GM18502 (cell line): ENCODE measurements at regions not wholly inside any gene's neighbourhood (a gene's known extent, or its start where the extent isn't known, plus 50 kb on each side); places are given as distances from the start of the nearest gene placed in this dataset.

Experiments
- ATAC-seq: cut with Tn5 transposase; IDR thresholded peaks from one replicate; pipeline ENCODE4 v1.9.1; 2021; ENCODE audit warnings: mild to moderate bottlenecking; ENCODE audit not compliant: unreplicated experiment, poor library complexity

DNA sequence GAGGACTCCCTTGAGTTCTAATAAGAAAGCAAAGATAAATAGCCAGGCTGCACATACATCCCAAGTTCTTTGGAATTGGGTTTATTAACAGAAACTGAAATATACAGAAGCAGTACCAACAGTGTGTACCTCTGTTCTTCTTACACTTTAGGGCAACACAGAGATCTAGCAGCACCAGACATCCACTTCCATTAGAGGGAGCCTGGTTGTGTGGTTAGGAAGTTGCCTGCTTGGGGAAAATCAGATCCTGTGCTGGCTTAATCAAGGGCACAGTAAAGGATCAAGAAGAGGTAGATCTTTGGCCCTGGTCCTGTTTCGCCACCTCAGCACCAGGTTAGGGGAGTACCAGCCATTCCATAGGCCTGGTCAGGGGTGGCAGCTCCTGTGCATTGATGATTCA is 231.1 kb upstream of the ARHGAP24 start:
- no peak for ATAC-seq

DNA sequence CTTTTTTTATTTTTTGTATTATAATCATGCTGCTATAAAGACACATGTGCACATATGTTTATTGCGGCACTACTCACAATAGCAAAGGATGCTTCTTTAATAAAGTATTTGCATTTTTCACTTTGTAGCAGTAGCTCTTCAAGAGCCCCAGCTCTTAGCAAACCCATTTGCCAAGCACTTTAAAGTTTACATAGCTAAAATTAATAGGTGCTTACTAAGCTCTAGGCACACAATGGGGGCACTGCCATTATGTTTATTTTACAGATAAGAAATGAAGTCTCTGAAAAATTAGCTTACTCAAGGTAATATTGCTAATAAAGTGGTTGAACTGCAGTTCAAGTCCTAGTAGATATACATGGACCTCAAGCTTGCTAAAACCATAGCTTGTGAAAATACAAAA is 230.3 kb upstream of the ARHGAP24 start:
- no peak for ATAC-seq

DNA sequence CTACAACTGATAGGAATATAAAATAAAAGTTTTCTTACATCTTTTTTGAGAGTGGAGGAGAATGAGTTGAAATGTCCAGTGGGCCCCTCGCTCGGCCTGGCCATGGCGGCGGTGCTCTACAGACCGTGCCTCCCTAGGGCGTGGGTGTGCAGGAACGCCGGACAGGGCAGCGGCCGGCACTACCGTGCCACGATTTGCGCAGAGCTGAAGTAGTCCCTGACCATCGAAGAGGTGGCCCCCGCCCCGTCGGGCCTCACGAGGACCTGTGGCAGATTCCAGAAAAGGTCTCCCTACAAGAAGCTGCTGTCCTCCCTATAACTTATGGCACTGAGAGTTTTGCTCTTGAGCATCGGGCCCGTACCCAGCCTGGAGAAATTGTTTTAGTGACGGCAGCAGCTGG is 228.9 kb upstream of the ARHGAP24 start:
- no peak for ATAC-seq

DNA sequence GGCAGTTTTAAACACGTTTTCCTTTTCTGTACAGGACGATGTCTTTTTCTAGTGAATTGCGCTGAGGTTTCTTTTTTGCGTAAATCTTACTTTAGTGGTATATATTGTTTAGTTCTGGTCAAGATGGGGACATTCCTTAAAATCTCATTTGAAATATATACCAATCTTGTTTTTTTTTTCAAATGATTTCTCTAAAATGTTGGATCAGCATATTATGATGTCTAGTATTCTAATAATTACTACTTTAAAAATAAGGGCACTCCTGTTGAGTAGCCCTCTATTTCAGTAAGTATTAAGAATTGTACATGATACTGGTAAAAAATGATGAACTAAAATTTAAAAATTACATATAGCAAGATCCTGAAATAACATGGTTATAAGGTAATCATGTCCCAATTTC is 224.1 kb upstream of the ARHGAP24 start:
- no peak for ATAC-seq

DNA sequence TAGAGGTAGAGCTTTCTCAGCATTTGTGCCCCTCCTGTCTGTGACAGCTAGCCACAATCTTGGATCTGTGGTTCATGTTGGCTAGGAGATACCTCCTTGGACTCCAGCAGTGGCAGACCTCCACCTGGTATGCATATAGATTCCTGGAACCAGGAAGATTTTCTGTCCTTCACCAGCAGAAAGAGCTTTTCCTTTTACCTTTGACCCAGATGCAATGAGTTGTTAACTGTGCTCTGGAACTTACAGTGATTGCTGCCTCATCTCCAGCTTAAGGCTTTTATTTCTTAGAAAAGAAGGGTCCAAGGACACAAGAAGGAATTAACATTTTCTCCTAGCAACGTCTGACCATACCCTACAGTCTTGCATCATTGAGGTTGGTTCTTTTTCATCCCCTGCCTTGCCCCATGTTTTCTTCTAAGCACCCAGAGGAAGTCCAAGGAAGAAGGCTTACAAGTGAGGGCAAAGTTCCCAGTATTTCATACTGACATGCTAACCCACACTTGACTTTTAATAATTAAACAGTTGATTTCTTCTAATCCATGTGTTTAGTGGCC is 217.1 kb upstream of the ARHGAP24 start:
- ATAC-seq, result no peak

DNA sequence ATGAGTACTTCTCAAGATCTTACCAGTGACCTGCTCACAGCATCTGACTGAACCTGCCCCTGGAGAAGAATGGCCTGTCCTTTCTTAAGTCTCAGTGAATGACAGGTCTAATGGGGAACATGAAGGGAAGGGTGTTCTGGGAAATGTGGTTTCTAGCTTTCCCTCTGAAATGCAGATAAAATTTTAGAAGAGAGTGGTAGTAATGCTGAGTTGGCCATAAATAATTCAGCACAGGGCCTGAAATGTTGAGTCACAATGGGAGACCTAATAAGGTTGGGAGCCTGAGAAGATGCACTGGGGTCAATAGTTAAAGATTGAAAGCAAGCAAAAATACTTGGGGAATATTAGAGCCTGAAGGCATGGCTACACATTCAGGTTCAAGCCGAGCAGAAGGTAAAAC is 214.9 kb upstream of the ARHGAP24 start:
- ATAC-seq, result no peak

DNA sequence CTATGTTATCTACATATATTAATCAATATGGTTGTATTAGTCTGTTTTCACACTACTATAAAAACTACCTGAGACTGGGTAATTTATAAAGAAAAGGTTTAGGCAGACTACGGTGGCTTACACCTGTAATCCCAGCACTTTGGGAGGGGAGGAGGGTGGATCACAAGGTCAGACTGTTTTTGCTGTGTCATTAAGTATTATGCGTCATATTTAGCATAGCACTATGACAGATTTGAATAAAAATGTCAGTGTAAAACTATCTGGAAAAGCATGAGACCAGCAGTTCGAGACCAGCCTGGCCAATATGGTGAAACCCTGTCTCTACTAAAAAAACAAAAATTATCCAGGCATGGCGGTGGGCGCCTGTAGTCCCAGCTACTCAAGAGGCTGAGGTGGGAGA is 209.7 kb upstream of the ARHGAP24 start:
- ATAC-seq, result no peak

DNA sequence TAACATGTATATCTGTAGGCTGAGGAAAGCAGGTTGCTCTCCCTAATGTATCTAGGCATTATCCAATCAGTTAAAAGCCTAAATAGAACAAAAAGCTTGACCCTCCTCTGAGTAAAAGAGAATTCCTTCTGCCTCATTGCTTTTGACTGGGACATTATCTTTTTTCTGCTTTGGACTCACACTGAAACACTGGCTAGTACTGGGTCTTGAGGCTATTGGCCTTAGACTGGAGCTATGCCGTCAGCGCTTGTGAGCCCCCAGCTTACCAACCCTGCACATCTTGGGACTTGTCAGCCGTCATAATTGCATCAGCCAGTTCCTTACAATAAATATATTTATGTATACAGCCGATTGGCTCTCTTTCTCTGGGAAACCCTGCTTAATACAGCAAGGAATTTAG is 206.8 kb upstream of the ARHGAP24 start:
- no peak for ATAC-seq

DNA sequence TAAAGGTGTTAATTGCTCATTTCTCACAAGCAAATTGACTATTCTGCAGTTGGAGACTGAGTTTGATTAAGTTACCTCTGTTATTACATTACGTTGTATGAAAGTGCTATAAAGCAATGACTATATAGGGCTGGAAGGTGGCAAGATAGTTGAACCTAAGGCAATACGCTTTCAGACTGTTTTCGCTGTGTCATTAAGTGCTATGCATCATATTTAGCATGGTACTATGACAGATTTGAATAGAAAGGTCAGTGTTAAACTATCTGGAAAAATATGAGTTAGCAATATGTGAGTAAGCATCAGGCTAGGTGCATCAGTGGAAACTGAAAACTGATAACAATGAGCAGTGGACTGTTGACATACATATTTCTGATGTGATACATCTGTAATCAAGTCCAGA is 206.0 kb upstream of the ARHGAP24 start:
- ATAC-seq, result no peak

DNA sequence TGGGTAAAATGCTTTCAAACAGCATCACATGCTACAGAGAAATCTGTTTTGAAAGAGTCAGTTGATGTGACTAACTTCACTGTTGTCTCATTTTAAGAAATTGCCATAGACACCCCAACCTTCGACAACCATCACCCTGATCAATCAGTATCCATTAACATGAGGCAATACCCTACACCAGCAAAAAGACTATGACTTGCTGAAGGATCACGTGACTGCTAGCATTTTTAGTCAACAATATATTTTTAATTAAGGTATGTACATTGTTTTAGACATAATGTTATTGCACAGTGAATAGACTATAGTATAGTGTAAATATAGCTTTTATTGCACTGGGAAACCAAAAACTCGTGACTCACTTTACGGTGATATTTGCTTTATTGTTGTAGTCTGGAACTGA is 200.0 kb upstream of the ARHGAP24 start:
- no peak for ATAC-seq

DNA sequence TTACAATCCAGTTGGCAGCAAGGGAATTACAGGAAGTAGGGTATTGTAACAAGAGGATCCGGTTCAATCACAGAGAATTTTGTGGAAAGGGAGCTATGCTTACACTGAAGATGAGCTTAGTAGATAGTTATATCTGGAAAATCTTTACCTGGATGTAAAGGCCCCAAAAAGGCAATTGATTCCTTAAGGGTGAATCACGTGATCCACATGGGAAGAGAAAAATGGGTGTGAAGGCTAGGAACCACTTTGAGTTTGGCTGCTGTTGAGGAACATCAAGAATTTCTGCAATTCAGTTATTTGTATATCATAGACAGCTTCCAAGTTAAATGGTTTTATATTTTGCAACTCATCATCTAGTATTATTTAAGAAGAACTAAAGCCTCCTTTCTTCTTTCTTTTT is 194.0 kb upstream of the ARHGAP24 start:
- ATAC-seq, result no peak

DNA sequence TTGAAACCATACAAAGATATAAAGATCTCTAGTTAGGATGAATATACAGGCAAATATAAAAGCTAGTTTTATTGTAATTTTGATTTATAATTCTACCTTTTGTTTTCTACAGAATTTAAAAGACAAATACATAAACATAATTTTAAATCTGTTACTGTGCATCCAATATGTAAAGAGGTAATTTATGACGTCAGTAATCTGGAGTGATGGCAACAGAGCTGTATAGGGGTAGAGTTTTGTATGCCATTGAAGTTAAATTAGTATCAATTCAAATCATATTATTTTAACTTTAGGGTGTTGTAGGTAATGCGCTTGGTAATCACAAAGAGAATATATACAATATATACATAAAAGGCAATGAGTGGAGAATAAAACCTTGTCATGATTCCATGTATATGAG is 183.7 kb upstream of the ARHGAP24 start:
- ATAC-seq, result no peak

DNA sequence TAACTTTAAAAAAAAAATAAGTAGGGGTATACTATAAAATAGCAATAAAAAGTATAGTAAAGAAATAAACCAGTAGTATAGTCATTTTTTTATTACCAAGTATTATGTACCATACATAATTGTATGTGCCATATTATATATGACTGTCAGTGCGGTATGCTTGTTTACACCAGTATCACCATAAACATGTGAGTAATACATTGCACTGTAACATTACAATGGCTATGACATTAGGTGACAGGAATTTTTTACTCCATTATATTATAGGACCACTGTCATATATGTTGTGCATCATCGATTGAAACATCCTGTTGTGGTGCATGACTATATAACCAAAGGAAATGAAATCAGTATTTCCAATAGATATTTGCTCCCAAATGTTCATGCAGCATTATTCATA is 176.9 kb upstream of the ARHGAP24 start:
- ATAC-seq, result no peak

DNA sequence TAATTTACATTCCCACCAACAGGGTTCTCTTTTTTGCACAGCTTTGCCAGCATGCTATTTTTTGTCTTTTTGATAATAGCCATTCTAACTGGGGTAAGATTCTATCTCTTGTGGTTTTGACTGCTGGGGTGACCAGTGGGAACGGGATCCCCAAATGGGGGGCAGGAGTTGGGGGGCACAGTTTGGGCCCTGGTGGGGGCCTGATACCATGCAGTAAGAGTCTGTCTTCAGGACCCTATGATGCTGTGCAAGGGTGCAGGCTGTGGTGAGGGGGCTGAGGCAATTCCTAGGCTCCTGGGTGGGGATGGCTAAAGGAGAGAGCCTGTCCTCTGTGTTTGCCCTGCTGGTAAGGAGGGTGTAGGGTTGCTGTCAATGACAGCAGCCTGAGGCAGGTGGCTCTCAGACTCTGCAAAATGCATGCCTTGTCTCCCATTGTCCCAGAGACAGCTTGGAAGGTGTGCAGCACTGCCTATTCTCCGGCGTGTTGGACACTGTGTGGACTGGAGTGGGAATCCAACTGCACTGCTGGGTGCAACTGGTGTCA is 172.7 kb upstream of the ARHGAP24 start:
- no peak for ATAC-seq

DNA sequence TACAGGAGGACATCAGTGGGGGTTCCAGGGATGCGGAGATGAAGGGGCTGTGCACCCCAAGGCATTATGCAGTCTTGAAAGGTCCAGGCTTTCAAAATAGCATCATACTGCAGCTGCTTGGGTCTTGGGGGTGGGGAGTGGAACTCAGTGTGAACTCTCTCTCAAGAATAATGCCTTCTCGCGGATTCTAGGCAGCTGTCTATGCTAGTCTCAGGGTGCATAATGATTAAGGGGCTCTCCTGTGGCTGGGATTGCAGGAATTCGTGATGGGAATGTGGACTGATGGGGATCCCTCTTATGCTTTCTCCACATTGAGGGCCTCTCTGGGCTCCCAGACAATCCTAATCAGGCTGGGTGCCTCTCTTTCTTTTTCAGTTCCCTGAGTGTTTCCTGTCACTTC is 172.2 kb upstream of the ARHGAP24 start:
- no peak for ATAC-seq

DNA sequence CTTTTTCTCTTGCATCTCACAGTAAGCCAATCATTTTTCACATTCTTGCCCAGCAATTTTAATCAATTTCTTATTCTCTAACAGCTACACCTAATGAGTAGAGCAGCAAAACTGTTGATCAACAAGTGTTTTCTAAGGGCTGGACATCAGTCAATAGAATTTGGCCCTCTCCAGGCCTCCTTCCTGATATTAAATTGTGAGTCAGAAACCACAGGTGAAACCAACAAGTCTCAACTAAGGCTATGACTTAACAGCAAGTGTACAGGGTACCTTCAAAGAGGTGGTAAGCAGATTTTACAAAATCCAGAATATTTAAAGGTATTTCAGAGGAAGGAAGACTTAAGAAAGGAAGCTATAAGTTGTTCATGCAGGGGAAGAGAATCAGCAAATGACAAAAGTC is 156.5 kb upstream of the ARHGAP24 start:
- no peak for ATAC-seq

DNA sequence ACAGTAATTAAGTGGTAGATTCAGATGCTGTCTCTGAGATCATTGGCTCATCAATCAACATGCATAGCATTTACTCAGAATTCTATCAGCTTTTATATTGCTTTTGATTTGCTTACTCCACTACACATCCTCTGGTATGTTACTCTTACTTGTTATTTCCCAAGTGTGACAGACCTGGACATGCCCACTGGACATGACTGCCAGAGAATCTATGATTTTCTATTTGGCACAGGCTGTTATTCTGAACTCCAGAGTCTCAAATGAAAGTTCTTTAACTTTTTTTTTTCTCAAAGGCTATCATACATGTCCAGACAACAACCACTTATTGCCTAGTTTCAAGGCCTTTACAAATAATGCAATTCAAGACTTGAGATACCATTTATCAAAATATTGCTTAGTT is 116.1 kb upstream of the ARHGAP24 start:
- no peak for ATAC-seq

DNA sequence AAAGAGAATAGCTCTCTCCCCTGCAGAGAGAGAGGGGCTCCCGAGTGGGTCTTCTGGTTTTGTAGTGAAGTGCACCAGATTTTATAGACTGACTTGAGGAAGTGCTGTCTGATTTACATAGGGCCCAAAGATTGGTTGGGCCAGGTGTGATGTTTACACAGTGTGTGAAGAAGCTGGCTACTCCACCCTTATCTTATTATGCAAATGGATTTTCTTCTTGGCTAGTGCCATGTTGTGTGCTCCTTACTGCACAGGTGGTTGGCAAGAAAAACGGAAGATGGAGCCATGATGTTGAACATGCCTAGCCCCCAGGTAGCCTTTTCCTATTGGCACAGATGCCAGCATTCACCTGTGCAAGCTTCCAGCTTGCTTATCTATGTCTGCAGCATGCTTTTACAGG is 112.4 kb upstream of the ARHGAP24 start:
- no peak for ATAC-seq

DNA sequence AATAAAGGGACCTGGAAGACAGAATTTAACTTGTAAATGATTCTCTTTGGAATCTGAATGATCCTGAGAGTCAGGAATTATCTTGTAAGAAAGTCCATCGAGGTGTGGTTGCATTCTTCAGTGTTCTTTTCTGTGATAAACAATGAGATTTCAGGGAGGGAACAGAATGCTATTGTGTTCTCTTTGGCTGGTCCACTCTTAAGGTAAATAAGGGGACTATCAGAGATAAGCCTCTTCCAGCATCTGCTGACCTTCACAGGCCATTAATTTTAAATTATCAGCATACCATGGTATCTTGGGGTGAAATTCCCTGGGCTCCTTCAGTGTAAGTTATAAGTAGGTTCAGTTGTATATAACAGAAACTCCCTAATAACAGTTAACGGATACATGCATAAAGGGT is 107.1 kb upstream of the ARHGAP24 start:
- ATAC-seq, result no peak

DNA sequence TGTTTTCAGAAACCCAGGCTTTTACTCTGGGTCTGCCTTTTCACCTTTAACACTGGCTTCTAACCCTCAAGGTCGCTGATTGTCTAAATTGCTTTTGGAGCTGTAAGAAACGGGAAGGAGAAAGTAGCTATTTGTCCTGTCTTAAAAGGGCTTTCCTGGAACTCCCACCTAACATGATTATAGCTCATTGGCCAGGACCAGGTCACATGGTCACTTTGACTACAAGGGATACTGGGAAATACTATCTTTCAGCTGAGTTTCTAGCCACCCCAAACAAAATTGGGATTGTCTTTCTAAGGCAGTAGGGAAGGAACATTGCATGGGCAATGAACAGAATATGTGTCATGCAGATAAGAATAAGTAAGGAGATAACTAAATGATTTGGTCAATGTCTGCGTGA is 106.7 kb upstream of the ARHGAP24 start:
- no peak for ATAC-seq

DNA sequence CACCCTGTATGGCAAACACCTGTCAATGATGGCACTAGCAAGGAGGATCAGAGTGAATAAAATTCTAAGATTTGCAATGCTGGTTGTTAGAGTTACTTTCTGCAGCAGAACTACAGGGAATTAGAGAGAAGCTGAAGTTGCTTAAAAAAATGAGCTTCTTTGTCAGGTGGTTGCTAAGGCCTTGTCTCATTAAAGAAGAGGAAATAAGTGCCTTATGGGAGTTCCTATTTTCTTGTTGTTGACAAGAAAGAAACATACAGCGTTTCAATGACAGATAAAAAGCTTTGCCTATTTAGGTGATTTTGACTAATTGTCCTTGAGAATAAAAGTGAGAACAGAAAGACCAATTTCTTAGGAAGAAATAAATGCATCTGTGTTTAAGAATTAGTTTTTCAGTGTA is 106.0 kb upstream of the ARHGAP24 start:
- ATAC-seq, result no peak

DNA sequence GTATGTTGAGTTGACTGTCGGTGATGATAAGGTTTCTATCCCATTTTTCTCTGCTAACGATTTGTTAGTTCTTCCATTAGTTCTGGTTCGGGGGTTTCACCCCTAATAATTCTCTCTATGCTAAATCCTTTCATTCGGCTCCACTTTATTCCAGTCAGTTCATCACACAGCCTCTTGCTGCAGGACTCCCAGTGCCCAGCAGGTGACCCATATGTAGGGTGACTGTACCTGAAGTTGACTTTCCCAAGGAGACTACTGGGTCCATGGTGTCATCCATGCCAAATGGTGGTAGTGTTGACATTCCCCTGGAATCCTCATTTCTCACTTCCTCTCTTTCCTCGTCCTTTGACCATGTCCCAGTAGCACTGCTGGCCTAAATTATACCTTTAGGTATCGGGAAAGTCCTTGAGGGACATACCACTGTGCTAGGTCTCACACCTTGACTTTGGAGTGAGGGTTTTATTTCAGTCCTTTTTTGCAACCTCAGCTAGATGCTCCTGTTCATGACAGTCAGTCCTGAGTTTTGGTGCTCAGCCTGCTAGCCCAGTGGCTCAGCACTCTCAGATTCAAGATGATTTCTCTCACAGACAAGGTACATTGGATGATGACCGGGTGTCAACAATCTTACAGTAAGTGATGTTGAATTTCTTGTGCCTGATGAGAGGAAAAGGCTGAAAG is 105.1 kb upstream of the ARHGAP24 start:
- peak; percentile 6 for ATAC-seq
